ENCODE measurements at regions not wholly inside any gene's neighbourhood (a gene's known extent, or its start where the extent isn't known, plus 50 kb on each side); places are given as distances from the start of the nearest gene placed in this dataset.

- intact Hi-C loops (cut with DNase I) = no loop called here
- no peak for TF ChIP-seq CTCF (IDR thresholded peaks at IDR 0.05)
- no peak for TF ChIP-seq POLR2A (IDR thresholded peaks at IDR 0.05)
Measured at GRCh38 chr10:62587011-62587410, 212.8 kb downstream of the ZNF365 start.

GRCh38 chr10:62588116-62588515 is 213.9 kb downstream of the ZNF365 start:
- DNase-seq = no peak
- no peak for TF ChIP-seq POLR2A (IDR thresholded peaks at IDR 0.05)
- TF ChIP-seq CTCF (IDR thresholded peaks at IDR 0.05) = no peak
- intact Hi-C loops (cut with DNase I) = no loop called here
- no peak for ATAC-seq
- Histone ChIP-seq H3K9me3 (peaks cover 0 to 4% (median 0%) of the 10 kb centered on the region in 12 donors), H3K27me3 (no peaks in the 10 kb centered on the region), H3K4me1 (peaks cover 0 to 22% (median 2%) of the 10 kb centered on the region in 12 donors), H3K36me3 (no peaks in the 10 kb centered on the region), H3K27ac (no peak overlapping the region), H3K4me3 (no peak overlapping the region)
- WGBS, 4 donors = 94 to 99% (median 96%) methylated on average over 2 of the region's 2 CpGs

More at GRCh38 chr10:62587011-62587410, 212.8 kb downstream of the ZNF365 start:
- Histone ChIP-seq H3K4me1 (peaks cover 0 to 31% (median 3%) of the 10 kb centered on the region in 12 donors), H3K27me3 (no peaks in the 10 kb centered on the region), H3K27ac (no peak overlapping the region), H3K4me3 (no peak overlapping the region), H3K36me3 (no peaks in the 10 kb centered on the region), H3K9me3 (peaks cover 0 to 4% (median 0%) of the 10 kb centered on the region in 12 donors)
- no peak for DNase-seq
- ATAC-seq = no peak

- Histone ChIP-seq H3K4me3 (no peak overlapping the region), H3K4me1 (peaks cover 0 to 10% (median 1%) of the 10 kb centered on the region in 12 donors), H3K36me3 (no peaks in the 10 kb centered on the region), H3K27ac (no peak overlapping the region), H3K27me3 (no peaks in the 10 kb centered on the region), H3K9me3 (peaks cover 0 to 4% (median 0%) of the 10 kb centered on the region in 12 donors)
- ATAC-seq (no peak), DNase-seq (no peak)
- intact Hi-C loops (cut with DNase I) = loop anchor here in 9 of 10 donors (5.0 to 10.0 kb wide), 8 partner anchors 155 to 1235 kb away; partner anchors contain the start of gene EGR2 (in 3 of the 9)
- TF ChIP-seq POLR2A (IDR thresholded peaks at IDR 0.05) (no peak), CTCF (IDR thresholded peaks at IDR 0.05) (no peak)
- WGBS, 4 donors = 55 to 66% (median 63%) methylated on average over 2 of the region's 2 CpGs
Measured at GRCh38 chr10:62589689-62590088, 214.8 kb upstream of the ADO start.

GRCh38 chr10:62590306-62590705 is 214.2 kb upstream of the ADO start:
- Histone ChIP-seq H3K36me3 (no peaks in the 10 kb centered on the region), H3K4me3 (no peak overlapping the region), H3K27ac (no peak overlapping the region), H3K4me1 (peaks cover 0 to 9% (median 0%) of the 10 kb centered on the region in 12 donors), H3K27me3 (no peaks in the 10 kb centered on the region), H3K9me3 (peaks cover 0 to 4% (median 0%) of the 10 kb centered on the region in 12 donors)
- ATAC-seq (no peak), DNase-seq (no peak)
- TF ChIP-seq POLR2A (IDR thresholded peaks at IDR 0.05) = no peak
- no peak for TF ChIP-seq CTCF (IDR thresholded peaks at IDR 0.05)
- intact Hi-C loops (cut with DNase I) = loop anchor here in 9 of 10 donors (5.0 to 10.0 kb wide), 8 partner anchors 156 to 1234 kb away; partner anchors contain the start of gene EGR2 (in 3 of the 9)
- 84 to 91% (median 88%) methylated on average over 3 of the region's 3 CpGs for WGBS, 4 donors

Data from heart left ventricle (tissue), 16 donors.